Activated naive CD8-positive, alpha-beta T cell treated with anti-CD3 and anti-CD28 coated beads, Interleukin-2, amount 50 U/mL, for 24 hours (primary cell): ENCODE measurements at regions not wholly inside any gene's neighbourhood (a gene's known extent, or its start where the extent isn't known, plus 50 kb on each side); places are given as distances from the start of the nearest gene placed in this dataset.
"Not testable (repeated sequence)": the region's sequence is repeated elsewhere in the genome, so short reads cannot be mapped to it uniquely, and the experiment has no call there.

ENCODE experiments used
- ATAC-seq: fragments of 150-1000 bp; cut with Tn5 transposase; one replicate; pipeline ENCODE4 v1.10.0; 2021
- DNase-seq: peaks from one replicate; pipeline ENCODE4 v3.0.0; 2021
- H3K27ac Mint-ChIP-seq: one replicate; pipeline ENCODE4 v1.8.0; 2021; ENCODE audit warnings: mild to moderate bottlenecking, mixed read lengths
- H3K27me3 Mint-ChIP-seq: one replicate; pipeline ENCODE4 v1.8.0; 2021; ENCODE audit warnings: mixed read lengths
- H3K36me3 Mint-ChIP-seq: one replicate; pipeline ENCODE4 v1.8.0; 2021; ENCODE audit warnings: low read depth, mixed read lengths
- H3K4me1 Mint-ChIP-seq: one replicate; pipeline ENCODE4 v1.8.0; 2021; ENCODE audit warnings: mixed read lengths
- H3K4me3 Mint-ChIP-seq: one replicate; pipeline ENCODE4 v1.8.0; 2021; ENCODE audit warnings: mild to moderate bottlenecking, moderate library complexity, mixed read lengths
- H3K9me3 Mint-ChIP-seq: one replicate; pipeline ENCODE4 v1.8.0; 2021; ENCODE audit warnings: mixed read lengths

DNA sequence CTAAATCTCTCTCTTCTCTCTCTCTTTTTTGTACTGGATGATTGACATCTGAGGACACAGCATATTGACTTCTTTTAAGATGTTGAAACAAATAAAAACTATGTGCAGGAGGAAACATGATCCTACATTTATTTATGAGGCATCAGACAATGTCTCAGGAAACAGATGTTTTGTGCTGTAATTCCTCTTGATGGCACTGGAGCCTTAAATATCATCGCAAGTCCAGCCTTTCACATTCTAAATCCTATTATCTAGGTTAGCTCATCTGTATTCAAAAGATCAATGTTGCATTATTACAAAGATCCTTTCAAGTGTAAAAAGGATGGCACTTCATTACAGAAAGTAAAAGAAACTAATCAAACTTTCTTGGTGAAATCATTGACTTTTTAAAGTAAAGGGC lies 63.9 kb downstream of the MAT2B start:
- Mint-ChIP-seq H3K9me3 (no peaks in the 10 kb centered on the region), H3K4me1 (peaks cover 28% of the 10 kb centered on the region), H3K27ac (no peak overlapping the region), H3K27me3 (peaks cover 56% of the 10 kb centered on the region), H3K36me3 (no peaks in the 10 kb centered on the region), H3K4me3 (no peak overlapping the region)
- ATAC-seq (no peak), DNase-seq (no peak)

DNA sequence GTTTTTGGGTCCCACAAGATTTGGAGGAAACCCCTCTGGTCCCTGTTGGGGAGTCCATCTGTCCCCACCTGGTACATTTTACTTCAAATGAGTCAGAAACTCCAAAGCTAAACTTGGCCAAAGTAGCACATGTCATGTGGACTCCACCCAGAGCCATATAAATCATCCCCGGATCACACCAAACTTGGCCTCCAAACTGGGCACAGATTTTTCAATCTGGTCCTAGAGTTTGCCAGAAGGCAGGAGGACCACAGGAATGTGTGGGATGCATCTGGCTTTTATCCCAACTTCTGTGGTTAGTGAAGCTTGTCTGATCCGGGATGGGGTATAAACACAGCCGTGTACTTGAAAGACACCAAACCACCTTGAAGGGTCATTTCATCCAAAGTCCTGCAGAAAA lies 66.3 kb downstream of the MAT2B start:
- H3K27me3 Mint-ChIP-seq, result peaks cover 36% of the 10 kb centered on the region
- ATAC-seq (no peak), DNase-seq (no peak)

DNA sequence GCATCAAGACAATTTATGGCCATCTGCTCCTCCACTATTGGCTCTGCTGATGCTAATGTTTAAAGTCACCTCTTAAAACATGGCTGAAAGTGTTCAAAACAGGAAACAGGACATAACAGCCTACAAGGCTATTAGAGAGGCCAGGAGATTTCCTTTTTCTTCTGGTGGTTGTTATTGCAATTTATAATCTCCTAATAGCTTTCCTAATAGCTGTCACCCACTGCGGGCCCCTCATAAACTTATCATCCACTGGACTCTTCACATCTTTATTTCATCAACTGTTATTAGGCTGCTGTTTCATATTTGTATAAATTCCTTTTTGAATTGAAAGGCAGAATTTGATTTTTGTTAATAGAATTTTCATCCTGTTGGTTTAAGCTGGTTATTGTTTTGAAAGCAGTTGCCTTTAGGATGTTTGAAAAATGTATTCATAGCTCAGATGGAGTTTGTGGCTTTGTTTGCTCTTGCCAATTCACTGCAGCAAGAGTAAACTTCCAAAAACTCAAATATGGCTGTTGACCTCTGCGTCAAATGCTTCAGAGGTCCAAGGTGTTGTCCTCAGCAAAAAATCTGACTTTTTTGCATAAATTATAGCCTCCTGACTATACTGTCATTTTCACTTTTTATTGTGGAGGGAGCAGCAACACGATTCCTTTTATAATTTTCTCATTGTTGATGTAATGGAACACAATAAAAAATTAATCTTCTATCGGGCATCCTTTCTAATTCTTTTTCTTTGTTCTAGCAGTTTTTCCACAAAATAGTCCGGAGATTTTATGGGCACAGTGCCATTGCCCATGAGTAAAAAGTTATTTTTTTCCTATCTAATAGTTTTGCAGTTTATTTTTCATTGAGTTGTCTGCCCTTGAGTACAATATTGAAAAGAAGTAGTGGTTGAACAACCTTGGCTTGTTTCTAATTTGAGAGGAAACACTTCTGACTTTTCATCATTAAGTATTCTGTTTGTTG lies 69.3 kb downstream of the MAT2B start:
- Mint-ChIP-seq H3K36me3 (no peaks in the 10 kb centered on the region), H3K27ac (no peak overlapping the region), H3K4me1 (no peaks in the 10 kb centered on the region)

More for the DNA sequence above, 66.3 kb downstream of the MAT2B start:
- Mint-ChIP-seq H3K36me3 (no peaks in the 10 kb centered on the region), H3K27ac (no peak overlapping the region), H3K9me3 (no peaks in the 10 kb centered on the region), H3K4me1 (peaks cover 7% of the 10 kb centered on the region), H3K4me3 (no peak overlapping the region)

GRCh38 chr5:163578652-163579051 lies 73.2 kb downstream of the MAT2B start:
- H3K36me3 Mint-ChIP-seq, result no peaks in the 10 kb centered on the region
- no peak overlapping the region for H3K4me3 Mint-ChIP-seq

More for the DNA sequence above, 69.3 kb downstream of the MAT2B start:
- Mint-ChIP-seq H3K27me3 (peaks cover 23% of the 10 kb centered on the region), H3K4me3 (no peak overlapping the region), H3K9me3 (peaks cover 3% of the 10 kb centered on the region)
- DNase-seq (no peak), ATAC-seq (no peak)

GRCh38 chr5:163579729-163580128 lies 74.3 kb downstream of the MAT2B start:
- peaks cover 4% of the 10 kb centered on the region for H3K9me3 Mint-ChIP-seq
- peaks cover 16% of the 10 kb centered on the region for H3K27me3 Mint-ChIP-seq
- H3K36me3 Mint-ChIP-seq, result no peaks in the 10 kb centered on the region
- DNase-seq (no peak), ATAC-seq (no peak)
- no peak overlapping the region for H3K4me3 Mint-ChIP-seq
- no peak overlapping the region for H3K27ac Mint-ChIP-seq
- no peaks in the 10 kb centered on the region for H3K4me1 Mint-ChIP-seq

More at GRCh38 chr5:163578652-163579051, 73.2 kb downstream of the MAT2B start:
- H3K27ac Mint-ChIP-seq, result no peak overlapping the region
- ATAC-seq (no peak), DNase-seq (no peak)
- peaks cover 18% of the 10 kb centered on the region for H3K27me3 Mint-ChIP-seq
- peaks cover 4% of the 10 kb centered on the region for H3K9me3 Mint-ChIP-seq
- no peaks in the 10 kb centered on the region for H3K4me1 Mint-ChIP-seq

DNA sequence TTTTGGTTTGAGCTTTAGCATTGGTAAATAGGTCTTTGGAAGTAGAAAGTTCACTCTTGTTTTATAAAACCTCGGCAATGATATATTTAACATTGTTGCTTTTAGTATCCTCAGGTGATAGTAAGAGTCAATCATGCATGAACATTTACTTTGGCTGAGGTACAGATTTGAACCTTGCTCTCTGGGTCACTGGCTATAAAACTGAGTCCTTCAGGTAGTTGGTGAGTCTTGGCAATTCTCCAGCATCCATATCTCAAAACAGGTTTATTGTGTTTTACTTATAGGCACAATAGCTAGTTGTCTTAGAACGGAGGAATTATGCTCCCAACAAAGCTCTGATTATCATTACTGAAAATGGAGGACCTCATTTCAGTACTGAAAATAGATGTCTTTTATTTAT lies 75.1 kb downstream of the MAT2B start:
- Mint-ChIP-seq H3K4me1 (no peaks in the 10 kb centered on the region), H3K9me3 (peaks cover 4% of the 10 kb centered on the region), H3K27me3 (peaks cover 16% of the 10 kb centered on the region), H3K27ac (no peak overlapping the region), H3K4me3 (no peak overlapping the region), H3K36me3 (no peaks in the 10 kb centered on the region)
- no peak for DNase-seq
- ATAC-seq, result no peak

- ATAC-seq, H3K4me1 Mint-ChIP-seq, DNase-seq, H3K27ac Mint-ChIP-seq, H3K36me3 Mint-ChIP-seq, H3K9me3 Mint-ChIP-seq, H3K4me3 Mint-ChIP-seq: not testable (repeated sequence)
- peaks cover 18% of the 10 kb centered on the region for H3K27me3 Mint-ChIP-seq
Measured at GRCh38 chr5:163583491-163584153, 78.2 kb downstream of the MAT2B start.

DNA sequence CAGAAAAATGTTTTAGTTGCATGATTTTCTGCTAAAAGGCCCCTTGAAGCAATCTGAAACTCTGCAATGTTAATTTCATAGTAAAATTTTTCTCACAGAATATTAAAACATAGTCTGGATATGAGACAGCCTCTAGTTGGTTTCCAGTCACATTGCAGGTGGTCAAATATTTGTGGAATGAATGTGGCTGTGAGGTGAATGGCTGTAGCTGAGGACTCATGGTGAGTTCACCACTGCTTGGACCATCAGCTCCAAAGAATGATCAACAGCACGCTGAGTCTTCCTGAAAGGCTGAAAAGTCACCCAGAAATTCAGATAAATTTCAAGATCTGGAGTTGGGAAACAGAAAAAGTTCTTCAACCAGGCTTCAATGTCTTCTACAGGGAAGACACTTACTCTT lies 79.8 kb downstream of the MAT2B start:
- no peak for ATAC-seq
- no peaks in the 10 kb centered on the region for H3K36me3 Mint-ChIP-seq
- no peaks in the 10 kb centered on the region for H3K9me3 Mint-ChIP-seq
- no peak for DNase-seq
- H3K4me3 Mint-ChIP-seq, result no peak overlapping the region
- H3K4me1 Mint-ChIP-seq, result no peaks in the 10 kb centered on the region
- peaks cover 10% of the 10 kb centered on the region for H3K27me3 Mint-ChIP-seq
- H3K27ac Mint-ChIP-seq, result no peak overlapping the region

DNA sequence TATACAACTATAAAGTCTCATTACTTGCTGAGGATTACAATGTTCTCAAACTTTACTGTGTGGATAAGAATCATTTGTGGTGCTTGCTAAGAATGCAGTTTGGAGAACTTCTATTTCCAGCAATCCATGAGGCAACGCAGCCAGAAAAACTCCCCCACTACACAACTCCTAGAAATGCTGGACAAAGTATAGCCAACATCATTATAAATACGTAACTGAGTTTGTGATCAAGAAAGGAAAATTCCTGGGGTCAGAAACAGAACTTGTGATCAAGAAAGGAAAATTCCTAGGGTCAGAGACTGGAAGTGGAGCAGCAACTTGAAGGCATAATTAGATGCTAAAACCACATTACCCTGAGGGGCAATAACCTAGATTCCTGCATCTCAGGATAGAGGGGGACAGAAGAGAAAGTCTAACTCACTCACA lies 81.1 kb downstream of the MAT2B start:
- Mint-ChIP-seq H3K27ac (no peak overlapping the region), H3K4me3 (no peak overlapping the region), H3K27me3 (peaks cover 5% of the 10 kb centered on the region), H3K36me3 (no peaks in the 10 kb centered on the region), H3K4me1 (no peaks in the 10 kb centered on the region), H3K9me3 (no peaks in the 10 kb centered on the region)
- DNase-seq, result no peak
- ATAC-seq, result no peak

DNA sequence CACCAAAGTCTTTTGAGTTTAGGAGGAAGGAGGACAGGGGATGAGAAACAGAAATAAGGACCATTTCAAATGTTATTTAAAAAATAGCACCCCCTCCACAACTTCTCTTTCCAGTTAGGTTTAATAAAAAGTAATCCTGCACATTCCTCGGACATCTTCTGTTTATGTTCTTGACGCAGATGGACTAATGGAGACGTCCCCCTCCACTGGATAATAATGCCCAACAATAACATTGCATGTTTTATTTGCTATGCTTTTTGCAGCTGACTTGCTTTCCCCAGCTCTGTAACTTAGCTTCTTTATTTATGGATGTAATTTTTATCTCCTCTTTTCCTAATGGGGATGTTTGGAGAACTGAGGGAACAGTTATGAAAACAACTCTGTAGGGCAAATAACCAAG lies 89.5 kb downstream of the MAT2B start:
- Mint-ChIP-seq H3K27me3 (peaks cover 11% of the 10 kb centered on the region), H3K4me3 (no peak overlapping the region), H3K4me1 (no peaks in the 10 kb centered on the region), H3K36me3 (no peaks in the 10 kb centered on the region), H3K9me3 (no peaks in the 10 kb centered on the region), H3K27ac (no peak overlapping the region)
- DNase-seq (no peak), ATAC-seq (no peak)

DNA sequence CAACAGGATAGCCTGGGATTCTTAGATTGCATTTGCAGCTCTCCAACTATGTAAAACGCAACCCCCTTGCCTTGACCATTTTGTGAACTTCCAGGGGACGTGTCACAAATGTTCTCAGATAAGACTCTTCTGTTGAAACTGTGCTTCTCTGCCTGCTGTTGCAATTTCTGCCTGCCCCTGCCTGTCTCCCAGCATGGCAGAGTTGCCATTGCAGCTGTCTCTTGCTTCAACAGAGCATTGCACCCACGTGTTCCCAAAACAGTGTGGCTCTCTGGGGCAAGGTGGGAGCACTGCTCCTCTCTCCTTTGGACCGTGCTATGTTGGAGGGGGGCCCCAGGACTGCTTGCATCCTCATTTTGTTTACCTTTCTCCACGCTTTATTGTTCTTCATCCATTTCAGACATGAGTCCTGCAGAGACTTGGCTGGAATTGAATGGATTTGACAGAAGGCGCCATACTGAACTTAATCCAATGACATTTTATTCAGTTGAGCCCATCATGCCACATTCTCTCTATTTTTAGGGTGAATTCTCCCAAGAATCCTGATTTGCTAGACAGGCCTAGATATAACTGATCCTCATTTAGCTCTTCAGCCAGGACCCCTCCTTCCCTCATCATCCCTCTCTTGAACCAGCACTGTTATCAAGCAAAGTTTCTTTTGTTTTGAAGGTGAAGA lies 90.7 kb downstream of the MAT2B start:
- H3K4me3 Mint-ChIP-seq, result no peak overlapping the region
- no peak for DNase-seq

DNA sequence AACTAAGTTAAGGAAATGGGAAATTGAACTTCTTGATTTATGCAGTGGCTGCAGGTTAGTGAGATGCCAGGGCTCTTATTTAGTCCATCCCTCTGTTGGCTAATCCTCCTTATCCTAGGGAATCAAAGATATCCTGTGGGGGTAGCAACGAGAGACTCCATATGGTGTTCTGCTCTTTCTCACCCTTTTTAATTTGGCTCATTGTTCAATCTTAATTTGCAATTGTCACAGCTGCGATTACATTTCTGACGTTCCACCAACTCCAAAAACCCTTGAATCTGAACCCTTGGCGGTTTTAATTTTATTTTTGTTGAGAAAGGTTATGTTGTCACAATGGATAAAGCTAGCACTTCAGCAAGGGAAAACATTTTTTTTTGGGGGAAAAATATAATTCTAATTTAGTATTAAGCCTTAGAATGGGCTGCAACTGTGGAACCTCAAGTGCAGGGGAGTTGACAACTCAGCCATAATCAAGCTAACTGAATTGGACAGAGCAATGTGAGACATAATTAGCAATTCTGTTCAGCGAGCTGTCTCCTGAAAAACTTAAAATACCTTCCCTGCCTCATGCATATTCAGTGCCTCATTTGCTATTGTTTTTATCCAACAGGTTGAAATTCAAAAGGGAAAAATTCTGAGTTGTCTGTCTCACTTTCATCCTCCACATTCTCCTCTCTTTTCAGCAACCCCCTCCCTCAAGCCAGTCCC lies 91.3 kb downstream of the MAT2B start:
- H3K27me3 Mint-ChIP-seq, result peaks cover 13% of the 10 kb centered on the region
- H3K4me1 Mint-ChIP-seq, result no peaks in the 10 kb centered on the region
- no peaks in the 10 kb centered on the region for H3K36me3 Mint-ChIP-seq
- H3K9me3 Mint-ChIP-seq, result no peaks in the 10 kb centered on the region
- no peak for DNase-seq
- no peak for ATAC-seq
- H3K4me3 Mint-ChIP-seq, result no peak overlapping the region
- H3K27ac Mint-ChIP-seq, result no peak overlapping the region

More for the DNA sequence above, 90.7 kb downstream of the MAT2B start:
- ATAC-seq, result no peak
- no peak overlapping the region for H3K27ac Mint-ChIP-seq
- H3K36me3 Mint-ChIP-seq, result no peaks in the 10 kb centered on the region
- H3K4me1 Mint-ChIP-seq, result no peaks in the 10 kb centered on the region
- H3K27me3 Mint-ChIP-seq, result peaks cover 13% of the 10 kb centered on the region
- H3K9me3 Mint-ChIP-seq, result no peaks in the 10 kb centered on the region

DNA sequence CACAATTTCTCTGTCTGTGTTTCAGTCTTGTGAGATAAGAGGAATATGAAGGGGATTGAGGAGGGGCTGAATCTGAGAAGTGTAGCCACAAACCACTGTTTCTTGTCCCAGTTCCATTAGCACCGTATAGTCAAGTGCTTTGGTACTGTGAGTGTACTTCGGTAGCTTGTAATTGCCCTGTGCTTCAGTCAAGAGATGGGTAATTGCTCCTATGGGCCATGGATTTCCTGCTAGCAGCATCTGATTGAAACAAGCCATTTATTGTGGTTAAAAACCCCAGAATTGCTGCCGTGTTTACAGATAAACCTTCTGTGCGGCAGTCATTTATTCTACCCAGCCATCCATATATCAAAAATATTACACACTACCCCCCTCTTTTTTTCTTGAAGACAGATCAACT lies 98.6 kb downstream of the MAT2B start:
- Mint-ChIP-seq H3K36me3 (no peaks in the 10 kb centered on the region), H3K27ac (no peak overlapping the region), H3K4me1 (no peaks in the 10 kb centered on the region), H3K4me3 (no peak overlapping the region), H3K27me3 (peaks cover 2% of the 10 kb centered on the region), H3K9me3 (no peaks in the 10 kb centered on the region)
- ATAC-seq (no peak), DNase-seq (no peak)

GRCh38 chr5:163607256-163607655 lies 101.8 kb downstream of the MAT2B start:
- no peaks in the 10 kb centered on the region for H3K9me3 Mint-ChIP-seq
- peaks cover 2% of the 10 kb centered on the region for H3K27me3 Mint-ChIP-seq
- ATAC-seq (no peak), DNase-seq (no peak)
- no peak overlapping the region for H3K27ac Mint-ChIP-seq
- H3K36me3 Mint-ChIP-seq, result no peaks in the 10 kb centered on the region
- no peak overlapping the region for H3K4me3 Mint-ChIP-seq
- H3K4me1 Mint-ChIP-seq, result no peaks in the 10 kb centered on the region
